Neuronal stem cell (in vitro differentiated cells): ENCODE measurements at regions not wholly inside any gene's neighbourhood (a gene's known extent, or its start where the extent isn't known, plus 50 kb on each side); places are given as distances from the start of the nearest gene placed in this dataset.
"Not testable (repeated sequence)": the region's sequence is repeated elsewhere in the genome, so short reads cannot be mapped to it uniquely, and the experiment has no call there.

Experiments
- DNase-seq: peaks from one replicate; pipeline ENCODE4 v3.0.0-alpha.2; 2013; ENCODE audit warnings: low spot score
- H2AFZ ChIP-seq: one replicate; pipeline ENCODE4 v1.6.1; 2013; ENCODE audit warnings: mild to moderate bottlenecking, low read length, inconsistent platforms
- H2AK5ac ChIP-seq: 2 replicates; pipeline ENCODE4 v1.6.1; 2013; ENCODE audit warnings: low read depth, mild to moderate bottlenecking, inconsistent platforms, low read length, moderate library complexity, mixed read lengths
- H2BK120ac ChIP-seq: 2 replicates; pipeline ENCODE4 v1.6.1; 2013; ENCODE audit warnings: low read depth, mild to moderate bottlenecking, inconsistent platforms, low read length, moderate library complexity, mixed read lengths
- H2BK12ac ChIP-seq: one replicate; pipeline ENCODE4 v1.6.1; 2013; ENCODE audit warnings: low read length, inconsistent platforms
- H2BK15ac ChIP-seq: 2 replicates; pipeline ENCODE4 v1.6.1; 2013; ENCODE audit warnings: mild to moderate bottlenecking, low read length, inconsistent platforms, mixed read lengths
- H2BK5ac ChIP-seq: one replicate; pipeline ENCODE4 v1.6.1; 2013; ENCODE audit warnings: inconsistent platforms, mild to moderate bottlenecking, low read length, moderate library complexity
- H3K14ac ChIP-seq: one replicate; pipeline ENCODE4 v1.6.1; 2013; ENCODE audit warnings: low read length, inconsistent platforms
- H3K18ac ChIP-seq: 2 replicates; pipeline ENCODE4 v1.6.1; 2013; ENCODE audit warnings: low read length, inconsistent platforms
- H3K23ac ChIP-seq: 2 replicates; pipeline ENCODE4 v1.6.1; 2013; ENCODE audit warnings: low read depth, mild to moderate bottlenecking, mixed read lengths, low read length, inconsistent platforms; ENCODE audit not compliant: poor library complexity
- H3K27ac ChIP-seq: replicated peaks from 3 replicates; pipeline ENCODE4 v1.5.1; 2013; ENCODE audit warnings: low read length, inconsistent platforms
- H3K27me3 ChIP-seq, 3 experiments: 2 replicates each; pipeline ENCODE4 v1.6.1; 2013; ENCODE audit warnings: low read length in 3 of 3, mild to moderate bottlenecking in 2 of 3, inconsistent platforms in 1 of 3, low read depth in 1 of 3, mixed read lengths in 1 of 3, moderate library complexity in 1 of 3; ENCODE audit not compliant: control insufficient read depth in 3 of 3, insufficient read depth in 3 of 3
- H3K36me3 ChIP-seq, 2 donors: replicated peaks in 1 of 2; 2 replicates each; pipeline ENCODE4 v1.6.1; 2013; ENCODE audit warnings: low read length in 2 of 2; ENCODE audit not compliant: control insufficient read depth in 2 of 2, insufficient read depth in 2 of 2
- H3K4ac ChIP-seq: 2 replicates; pipeline ENCODE4 v1.6.1; 2013; ENCODE audit warnings: inconsistent platforms, mild to moderate bottlenecking, low read length, moderate library complexity
- H3K4me1 ChIP-seq, 2 donors: 1 replicate in 1 of 2; 2 replicates in 1 of 2; pipeline ENCODE4 v1.6.1; 2013; ENCODE audit warnings: low read length in 2 of 2, low read depth in 1 of 2; ENCODE audit not compliant: control insufficient read depth in 2 of 2, insufficient read depth in 1 of 2
- H3K4me2 ChIP-seq: one replicate; pipeline ENCODE4 v1.6.1; 2013; ENCODE audit warnings: mild to moderate bottlenecking, low read length, inconsistent platforms; ENCODE audit not compliant: insufficient read depth, poor library complexity, severe bottlenecking
- H3K4me3 ChIP-seq, 2 donors: 2 replicates each; pipeline ENCODE4 v1.5.1; 2013; ENCODE audit warnings: low read length in 2 of 2, mild to moderate bottlenecking in 2 of 2, inconsistent platforms in 1 of 2, moderate library complexity in 1 of 2
- H3K79me1 ChIP-seq: one replicate; pipeline ENCODE4 v1.6.1; 2013; ENCODE audit warnings: low read depth, mild to moderate bottlenecking, inconsistent platforms, low read length, moderate library complexity
- H3K9ac ChIP-seq: one replicate; pipeline ENCODE4 v1.6.1; 2013; ENCODE audit warnings: mild to moderate bottlenecking, low read depth, low read length, inconsistent platforms; ENCODE audit not compliant: poor library complexity
- H3K9me3 ChIP-seq, 2 donors: replicated peaks in 1 of 2; 2 replicates each; pipeline versions ENCODE3 to v1.6.1; 2013; ENCODE audit warnings: low read length in 2 of 2, mild to moderate bottlenecking in 2 of 2, inconsistent platforms in 1 of 2, low read depth in 1 of 2, mixed read lengths in 1 of 2, moderate library complexity in 1 of 2; ENCODE audit not compliant: control insufficient read depth in 2 of 2, insufficient read depth in 1 of 2
- H4K8ac ChIP-seq: one replicate; pipeline ENCODE4 v1.6.1; 2013; ENCODE audit warnings: low read depth, mild to moderate bottlenecking, inconsistent platforms, low read length, moderate library complexity
- H4K91ac ChIP-seq: one replicate; pipeline ENCODE4 v1.6.1; 2013; ENCODE audit warnings: low read length, low read depth, mild to moderate bottlenecking, inconsistent platforms; ENCODE audit not compliant: poor library complexity
- WGBS, 2 donors: extraction: QIAGEN DNeasy Blood & Tissue Kit; methylation state at CpG; one replicate each; pipeline ENCODE4 v1.1.7; 2013; ENCODE audit warnings: missing lambda C conversion rate in 2 of 2, mixed read lengths in 1 of 2; ENCODE audit not compliant: insufficient read length in 2 of 2, insufficient replicate concordance in 1 of 2; ENCODE audit errors: extremely low coverage in 2 of 2; 5-methylcytosine and 5-hydroxymethylcytosine counted together

- no peaks in the 10 kb centered on the region for H3K27me3 ChIP-seq
- H4K8ac ChIP-seq = no peak overlapping the region
- no peak overlapping the region for H3K9ac ChIP-seq
- H3K9me3 ChIP-seq = peaks cover 0 to 1% of the 10 kb centered on the region in 2 donors
- H2AK5ac ChIP-seq = no peak overlapping the region
- H3K36me3 ChIP-seq = no peaks in the 10 kb centered on the region
- H3K4me1 ChIP-seq = no peaks in the 10 kb centered on the region
- no peak overlapping the region for H2BK120ac ChIP-seq
- WGBS, 2 donors = no CpG with 5 or more reads among the region's 4 CpGs
- H3K27ac ChIP-seq = no peak overlapping the region
- no peak overlapping the region for H3K23ac ChIP-seq
- no peak overlapping the region for H3K4ac ChIP-seq
- no peak overlapping the region for H2BK15ac ChIP-seq
- H2BK12ac ChIP-seq = no peak overlapping the region
- DNase-seq = no peak
- no peaks in the 10 kb centered on the region for H3K79me1 ChIP-seq
- no peak overlapping the region for H4K91ac ChIP-seq
- no peak overlapping the region for H2AFZ ChIP-seq
- H3K14ac ChIP-seq = no peak overlapping the region
- H3K4me3 ChIP-seq = no peak overlapping the region
- H2BK5ac ChIP-seq = no peak overlapping the region
- H3K4me2 ChIP-seq = no peak overlapping the region
- no peak overlapping the region for H3K18ac ChIP-seq
Measured at GRCh38 chr15:92728266-92728665, 72.7 kb upstream of the FAM174B start.

- H3K36me3 ChIP-seq = no peaks in the 10 kb centered on the region
- H3K27me3 ChIP-seq = peaks cover 0 to 2% (median 0%) of the 10 kb centered on the region in 3 experiments
- DNase-seq = no peak
- no peak overlapping the region for H2AK5ac ChIP-seq
- no peak overlapping the region for H3K14ac ChIP-seq
- H3K4me2 ChIP-seq = no peak overlapping the region
- no peak overlapping the region for H4K91ac ChIP-seq
- H2BK15ac ChIP-seq = peak overlapping the region; percentile 45
- H4K8ac ChIP-seq = no peak overlapping the region
- H3K4me3 ChIP-seq = peak overlapping the region in 1 of 2 donors; percentile 73
- no peak overlapping the region for H3K4ac ChIP-seq
- no peak overlapping the region for H2AFZ ChIP-seq
- peaks cover 0 to 2% of the 10 kb centered on the region in 2 donors for H3K9me3 ChIP-seq
- H2BK12ac ChIP-seq = no peak overlapping the region
- H3K18ac ChIP-seq = no peak overlapping the region
- H3K27ac ChIP-seq = no peak overlapping the region
- no peak overlapping the region for H2BK5ac ChIP-seq
- H3K79me1 ChIP-seq = no peaks in the 10 kb centered on the region
- H3K23ac ChIP-seq = no peak overlapping the region
- no peaks in the 10 kb centered on the region for H3K4me1 ChIP-seq
- H3K9ac ChIP-seq = peak overlapping the region; percentile 3
- no CpG with 5 or more reads among the region's 12 CpGs for WGBS, 2 donors
- no peak overlapping the region for H2BK120ac ChIP-seq
Measured at GRCh38 chr15:92733090-92733933, 77.7 kb upstream of the FAM174B start.

- H3K36me3 ChIP-seq = no peaks in the 10 kb centered on the region
- peak overlapping the region; percentile 3 for H3K9ac ChIP-seq
- peaks cover 0 to 2% (median 0%) of the 10 kb centered on the region in 3 experiments for H3K27me3 ChIP-seq
- no CpG with 5 or more reads among the region's 33 CpGs for WGBS, 2 donors
- H3K23ac ChIP-seq = no peak overlapping the region
- no peak overlapping the region for H3K27ac ChIP-seq
- peak overlapping the region; percentile 45 for H2BK15ac ChIP-seq
- no peak overlapping the region for H2BK5ac ChIP-seq
- H2AK5ac ChIP-seq = no peak overlapping the region
- H2AFZ ChIP-seq = no peak overlapping the region
- H3K14ac ChIP-seq = no peak overlapping the region
- no peak overlapping the region for H2BK120ac ChIP-seq
- no peak overlapping the region for H4K8ac ChIP-seq
- H2BK12ac ChIP-seq = no peak overlapping the region
- H3K18ac ChIP-seq = no peak overlapping the region
- no peaks in the 10 kb centered on the region for H3K4me1 ChIP-seq
- peaks cover 0 to 2% of the 10 kb centered on the region in 2 donors for H3K9me3 ChIP-seq
- no peaks in the 10 kb centered on the region for H3K79me1 ChIP-seq
- H4K91ac ChIP-seq = no peak overlapping the region
- no peak overlapping the region for H3K4me2 ChIP-seq
- H3K4ac ChIP-seq = no peak overlapping the region
- peak overlapping the region in 1 of 2 donors; percentile 73 for H3K4me3 ChIP-seq
- DNase-seq = no peak
Measured at GRCh38 chr15:92733934-92734521, 78.5 kb upstream of the FAM174B start.

GRCh38 chr15:92739246-92739645 lies 83.7 kb upstream of the FAM174B start:
- H3K14ac ChIP-seq, H2BK120ac ChIP-seq, H4K8ac ChIP-seq, H3K18ac ChIP-seq, H3K4me3 ChIP-seq, H3K36me3 ChIP-seq, H2BK15ac ChIP-seq, H3K9ac ChIP-seq, H2BK12ac ChIP-seq, H3K4me1 ChIP-seq, H3K4me2 ChIP-seq, H3K27me3 ChIP-seq, H2AK5ac ChIP-seq, H3K4ac ChIP-seq, H2AFZ ChIP-seq, H4K91ac ChIP-seq, H2BK5ac ChIP-seq, H3K79me1 ChIP-seq, H3K9me3 ChIP-seq, H3K23ac ChIP-seq, DNase-seq, H3K27ac ChIP-seq: not testable (repeated sequence)
- no CpG with 5 or more reads among the region's 4 CpGs for WGBS, 2 donors
